UCSD-AML1 (cell line): ENCODE measurements at regions not wholly inside any gene's neighbourhood (a gene's known extent, or its start where the extent isn't known, plus 50 kb on each side); places are given as distances from the start of the nearest gene placed in this dataset.
"Not testable (repeated sequence)": the region's sequence is repeated elsewhere in the genome, so short reads cannot be mapped to it uniquely, and the experiment has no call there.

Experiments used
- DNase-seq: peaks from one replicate; lab custom pipeline; 2025; ENCODE audit not compliant: unreplicated experiment; lab: John Stamatoyannopoulos, UW

DNA sequence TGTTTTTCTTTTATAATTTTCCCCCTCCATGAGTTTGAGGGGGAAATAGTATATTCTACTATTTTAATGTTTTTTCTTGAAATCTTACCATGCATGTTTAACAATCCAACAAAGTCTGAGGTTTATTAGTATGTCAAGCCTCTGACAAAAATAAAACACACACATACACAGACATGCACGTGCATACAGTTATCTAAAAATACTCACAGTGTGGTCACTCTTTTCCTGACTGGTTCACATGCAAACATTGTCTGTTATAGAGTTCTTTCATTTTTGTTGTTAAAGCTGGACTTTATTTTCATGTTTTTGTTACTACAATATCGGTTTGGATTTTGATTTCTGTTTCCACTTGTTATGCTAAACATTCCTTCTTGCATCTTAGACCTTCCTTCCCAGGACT, 236.6 kb downstream of the MFSD1 start:
- DNase-seq: no peak

DNA sequence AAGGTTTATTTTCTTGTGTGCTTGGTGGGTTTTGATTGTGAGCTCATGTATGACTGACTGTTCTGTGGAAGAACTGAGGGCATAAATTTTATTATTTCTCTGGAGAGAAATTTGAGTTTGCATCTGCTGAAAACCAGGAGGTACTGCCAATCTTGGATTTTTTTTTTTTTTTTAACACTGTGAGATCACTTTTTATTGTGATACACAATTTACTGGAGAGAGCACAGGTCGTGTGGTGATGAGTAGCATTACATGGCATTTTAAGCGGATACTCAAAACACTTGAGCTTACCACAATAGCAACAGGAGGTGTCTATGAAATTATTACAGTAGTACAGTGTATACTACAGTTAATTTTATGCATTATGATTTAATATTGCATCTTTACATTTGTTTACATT, 237.4 kb downstream of the MFSD1 start:
- no peak for DNase-seq

DNA sequence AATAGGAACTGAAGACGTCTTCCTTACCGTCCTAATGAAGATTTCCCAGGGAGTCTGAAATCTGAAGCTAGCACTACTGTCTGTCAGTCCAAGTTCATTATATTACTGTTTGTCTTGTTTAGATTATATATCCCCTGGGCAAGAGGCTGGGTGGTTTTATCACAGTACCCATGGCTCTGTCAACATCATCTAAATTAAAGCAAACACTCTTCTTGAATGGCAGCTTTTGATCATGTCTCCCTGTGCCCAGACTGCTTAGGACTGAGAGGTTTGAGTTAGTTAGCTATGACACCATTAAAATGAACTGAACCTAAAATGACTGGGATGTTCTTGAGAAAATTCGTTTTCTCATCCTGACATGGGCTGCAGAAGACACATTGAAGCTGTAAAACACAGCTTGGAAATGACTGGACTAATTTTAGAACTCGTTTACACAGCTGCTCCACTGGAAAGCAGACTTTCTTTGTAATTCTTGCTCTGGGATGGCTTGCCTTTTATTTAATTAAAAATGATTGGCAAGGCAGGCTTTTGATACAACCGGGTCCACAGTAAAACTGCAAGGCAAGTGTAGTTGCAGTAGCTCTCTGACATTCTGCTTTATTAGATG, 243.5 kb downstream of the MFSD1 start:
- DNase-seq: no peak

DNA sequence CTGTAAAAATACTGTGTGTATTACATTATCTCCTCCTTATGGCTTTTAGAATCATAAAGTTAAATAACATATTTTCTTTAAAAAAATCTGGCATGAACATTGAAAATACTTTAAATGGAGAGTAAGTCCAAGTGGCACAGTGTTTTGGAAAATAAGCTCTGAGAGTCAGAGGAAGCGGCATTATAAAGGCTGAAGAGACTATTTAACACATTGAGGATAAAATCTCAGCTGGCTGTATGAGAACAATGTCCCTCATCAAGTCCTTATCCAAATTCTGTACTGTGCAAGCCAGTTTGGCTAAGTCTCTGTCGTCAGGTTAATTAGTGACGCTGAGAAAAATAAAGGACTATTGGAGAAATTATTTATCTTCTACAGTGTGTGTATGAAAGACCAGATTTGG, 245.5 kb downstream of the MFSD1 start:
- DNase-seq: no peak

DNA sequence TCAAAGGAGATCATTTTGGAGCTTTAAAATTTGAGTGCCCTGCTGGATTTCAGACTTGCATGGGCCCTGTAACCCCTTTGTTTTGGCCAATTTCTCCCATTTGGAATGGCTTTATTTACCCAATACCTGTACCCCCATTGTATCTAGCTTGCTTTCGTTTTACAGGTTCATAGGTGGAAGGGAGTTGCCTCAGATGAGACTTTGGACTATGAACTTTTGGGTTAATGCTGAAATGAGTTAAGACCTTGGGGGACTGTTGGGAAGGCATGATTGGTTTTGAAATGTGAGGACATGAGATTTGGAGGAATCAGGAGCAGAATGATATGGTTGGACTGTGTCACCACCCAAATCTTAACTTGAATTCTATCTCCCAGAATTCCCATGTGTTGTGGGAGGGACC, 250.6 kb downstream of the MFSD1 start:
- not testable (repeated sequence) for DNase-seq

DNA sequence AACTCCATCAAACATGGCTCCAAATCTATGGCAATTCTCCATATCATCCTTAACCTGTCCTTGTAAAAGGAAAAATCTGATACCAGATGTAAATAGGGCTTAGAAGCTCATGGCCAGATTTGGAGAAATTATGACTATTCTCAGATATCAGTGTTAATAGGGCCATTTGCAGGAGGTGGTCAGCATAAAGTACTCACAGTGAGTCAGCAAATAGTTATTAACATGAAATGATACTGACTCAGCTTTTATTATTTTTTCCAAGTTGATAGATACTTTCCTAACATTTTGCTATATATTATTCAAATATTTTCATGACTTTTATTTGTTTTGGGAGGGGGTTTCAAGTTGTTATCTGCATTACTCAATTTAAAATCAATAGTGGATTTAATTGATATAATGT, 255.8 kb downstream of the MFSD1 start:
- DNase-seq: no peak

DNA sequence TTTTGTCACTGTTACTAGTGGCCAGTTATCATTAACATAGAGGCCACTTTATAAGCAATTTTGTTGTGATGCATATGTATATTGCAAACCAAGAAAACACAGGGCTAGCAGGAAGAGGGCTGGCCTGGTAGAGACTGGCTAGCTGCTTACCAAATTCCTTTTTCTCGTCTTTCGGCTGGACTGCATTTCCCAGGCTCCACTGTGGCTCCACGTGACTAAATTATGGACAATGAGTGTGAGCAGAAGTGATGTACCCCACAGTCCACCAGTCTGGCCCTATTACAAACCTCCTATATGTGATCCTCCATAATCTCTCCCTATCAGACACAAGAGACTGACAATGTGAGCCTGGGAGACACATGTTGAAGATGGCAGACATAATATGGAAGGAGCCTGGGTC, 257.0 kb downstream of the MFSD1 start:
- no peak for DNase-seq

DNA sequence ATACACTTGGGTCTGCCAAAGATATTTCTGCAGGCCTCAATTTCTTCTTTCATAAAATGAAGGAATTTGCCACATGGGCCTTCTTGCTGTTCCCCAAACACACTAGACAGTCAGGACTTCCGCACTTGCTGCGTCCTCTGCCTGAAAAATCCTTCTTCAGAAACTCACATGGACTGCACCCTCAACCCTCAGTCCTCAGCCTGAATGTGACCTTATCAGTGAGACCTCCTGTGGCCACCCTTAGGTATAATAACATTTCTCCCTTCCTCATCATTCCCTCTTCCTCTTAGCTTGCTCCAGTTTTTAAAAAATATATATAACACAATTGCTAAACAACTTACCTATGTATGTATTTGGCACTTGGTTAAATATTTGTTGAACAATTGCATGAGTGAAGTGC, 257.5 kb downstream of the MFSD1 start:
- no peak for DNase-seq

DNA sequence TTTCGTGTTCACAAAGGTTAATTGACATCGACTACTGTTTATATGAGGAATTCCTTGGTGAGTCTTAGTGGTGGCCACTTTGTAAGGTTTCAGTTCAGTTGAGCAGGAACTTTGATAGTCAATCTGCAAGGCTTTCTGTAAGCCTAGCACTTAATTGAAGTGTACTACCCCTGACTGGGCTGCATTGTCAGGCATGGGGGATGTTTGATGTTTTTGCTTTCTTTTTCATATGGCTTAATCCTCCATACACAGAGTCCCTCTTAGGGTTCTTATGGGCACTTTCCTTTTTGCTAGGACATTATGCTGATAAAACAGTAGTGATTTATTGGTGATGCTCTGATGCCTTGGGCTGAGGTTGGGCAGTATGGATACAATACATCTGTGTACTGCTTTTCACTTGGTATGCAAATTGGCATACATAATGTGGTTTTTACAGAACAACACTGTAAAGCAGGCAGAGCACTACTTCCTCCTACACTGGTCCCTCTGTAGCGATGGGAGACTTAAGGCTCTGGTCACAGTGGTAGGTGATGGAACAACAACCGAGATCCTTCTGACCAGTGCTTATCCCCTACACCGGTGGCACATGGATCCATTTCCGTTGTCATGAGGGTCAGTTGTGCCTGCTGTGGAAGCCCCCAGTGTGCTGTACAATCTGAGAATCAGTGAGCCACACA, 261.0 kb downstream of the MFSD1 start:
- no peak for DNase-seq

DNA sequence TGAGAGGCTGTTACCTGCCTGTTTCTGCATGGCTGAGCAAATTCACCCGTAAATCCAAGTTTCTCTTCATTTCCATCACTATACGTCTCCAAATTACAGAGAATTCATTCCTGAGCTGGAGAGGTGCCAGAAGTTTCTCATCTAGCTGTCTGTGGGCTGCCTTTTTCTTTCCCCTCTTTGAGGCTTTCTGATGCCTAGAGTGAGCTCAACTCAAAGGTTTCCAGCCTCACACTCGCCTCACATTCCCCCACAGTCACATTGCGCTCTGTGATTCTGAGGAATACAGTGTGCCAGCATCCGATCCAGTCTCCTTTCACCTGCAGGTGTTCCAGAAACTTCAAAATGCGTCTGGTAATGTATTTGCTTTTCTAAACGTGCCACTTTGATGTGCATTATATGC, 267.2 kb downstream of the MFSD1 start, which contains the start of gene IQCJ:
Gene IQCJ (plus strand): TSS at position 229 of the 400 bp plus-strand sequence.
- no peak for DNase-seq

DNA sequence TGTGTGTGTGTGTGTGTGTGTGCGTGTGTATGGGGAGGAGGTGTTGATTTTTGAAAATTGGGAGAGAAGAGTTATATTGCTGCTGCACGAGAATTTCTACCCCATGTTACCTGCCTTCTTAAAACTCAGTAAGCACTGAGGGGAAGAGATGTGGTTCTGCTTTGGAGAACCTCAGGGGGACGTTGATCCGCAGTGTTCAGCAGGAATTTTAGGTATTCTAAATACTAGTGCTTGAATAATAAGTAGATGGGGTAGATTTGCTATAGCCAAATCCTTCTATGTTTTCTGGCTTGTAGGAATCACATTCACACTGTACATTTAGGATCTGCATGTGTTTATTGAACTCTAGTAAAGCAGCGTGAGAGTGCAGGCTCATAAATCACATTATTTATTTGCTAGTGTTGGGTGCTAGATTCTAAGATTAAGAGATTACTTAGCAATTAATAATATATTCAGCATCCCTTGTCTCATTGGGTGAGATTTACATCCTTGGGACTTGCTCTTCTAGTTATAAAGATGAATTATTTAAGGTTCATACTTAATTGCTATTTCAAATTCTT, 268.1 kb downstream of the MFSD1 start:
- DNase-seq: no peak

DNA sequence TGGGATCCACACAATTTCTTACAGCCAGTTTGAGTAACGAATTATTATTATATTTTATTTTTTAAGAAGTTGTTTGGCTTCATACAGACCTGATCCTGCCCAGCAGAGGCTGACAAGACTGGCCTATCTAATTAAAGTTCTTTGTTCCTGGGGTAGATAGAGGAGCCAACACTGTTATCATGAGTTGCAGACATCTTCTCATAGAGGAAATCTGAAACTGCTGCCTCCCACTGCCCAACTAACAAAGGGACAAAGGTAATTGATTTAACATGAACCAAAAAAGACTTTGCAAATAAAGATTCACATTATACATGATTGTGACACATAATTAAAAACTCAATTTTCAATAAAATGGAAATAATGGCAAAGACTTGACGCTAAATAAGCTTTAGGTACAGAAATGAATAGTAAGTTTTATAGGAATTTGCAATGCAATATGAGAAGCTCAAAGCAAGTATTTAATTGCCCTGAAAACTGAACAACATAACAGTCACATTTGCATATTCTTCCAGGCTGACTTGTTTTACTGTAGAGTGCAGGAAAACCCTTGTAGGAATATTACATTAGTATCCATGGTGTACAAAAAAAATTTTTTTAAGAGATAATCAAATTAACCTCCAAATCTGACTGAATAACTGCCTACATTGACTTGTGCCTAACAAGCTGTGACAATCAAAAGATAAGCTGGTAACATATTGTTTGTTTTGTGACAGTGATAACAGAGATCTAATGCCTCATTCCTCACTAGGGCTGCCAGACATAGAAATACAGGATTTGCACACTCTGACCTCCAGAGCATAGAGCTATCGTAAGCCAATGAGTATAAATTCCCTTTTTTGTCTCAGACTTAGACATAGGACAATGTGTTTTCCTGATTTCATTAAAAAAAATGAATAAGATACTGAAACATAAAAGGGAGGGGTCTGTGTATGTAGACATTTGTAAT, 273.2 kb downstream of the MFSD1 start:
- no peak for DNase-seq

DNA sequence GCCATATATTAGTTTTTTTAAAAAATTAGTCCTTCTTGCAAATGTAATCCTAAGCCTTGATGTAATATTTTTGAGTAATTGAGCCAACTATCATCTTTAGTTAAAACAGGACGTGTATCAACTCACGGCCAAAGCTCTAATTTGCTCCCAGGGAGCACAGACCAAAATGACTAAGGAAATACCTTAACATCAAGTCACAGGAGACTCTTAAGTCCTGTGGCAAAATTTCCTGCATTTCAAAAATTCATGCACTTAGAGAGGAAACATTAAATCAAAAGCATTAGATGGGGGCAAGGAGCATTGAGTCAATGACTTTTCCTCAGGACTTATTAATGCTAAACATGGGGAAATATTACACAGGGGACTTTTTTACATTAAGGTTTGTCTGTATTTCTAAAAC, 276.0 kb downstream of the MFSD1 start:
- DNase-seq: no peak

DNA sequence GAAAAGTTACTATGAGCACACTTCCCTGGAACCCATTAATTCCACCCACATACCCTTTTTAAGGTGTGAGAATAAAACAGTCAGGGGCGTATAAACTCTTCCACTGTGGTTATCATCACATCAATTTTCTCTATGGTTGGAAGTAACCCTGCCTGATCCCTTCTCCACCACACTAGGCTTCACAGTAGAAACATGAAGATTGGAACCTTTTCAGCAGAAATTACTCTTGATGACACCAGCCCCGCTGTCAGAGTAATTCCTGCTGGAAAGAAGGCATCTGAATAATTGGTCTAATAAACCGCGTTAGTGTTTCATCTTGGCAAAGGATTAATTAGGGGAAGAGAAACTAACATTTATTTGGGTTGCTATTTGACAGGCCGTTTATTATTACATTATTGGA, 278.4 kb downstream of the MFSD1 start:
- DNase-seq: no peak

DNA sequence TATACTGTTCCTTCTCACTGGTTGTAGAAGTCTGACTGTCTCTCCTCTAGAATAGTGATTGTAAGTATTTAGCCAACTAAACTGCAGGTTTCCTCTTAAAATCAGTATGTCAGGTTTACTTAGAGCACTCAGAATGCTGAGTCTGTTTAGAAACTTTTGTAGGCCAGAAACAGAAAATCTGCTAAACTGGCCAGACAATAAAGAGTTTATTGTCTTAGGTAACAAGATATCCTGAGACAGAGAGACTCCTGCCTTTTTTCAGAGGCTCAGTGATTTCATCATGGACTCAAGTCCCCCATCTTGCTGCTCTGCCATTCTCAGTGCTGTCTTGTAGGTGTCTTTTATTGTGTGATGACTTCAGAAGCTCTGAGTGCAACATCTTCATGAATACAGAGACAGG, 279.0 kb downstream of the MFSD1 start:
- DNase-seq: no peak

DNA sequence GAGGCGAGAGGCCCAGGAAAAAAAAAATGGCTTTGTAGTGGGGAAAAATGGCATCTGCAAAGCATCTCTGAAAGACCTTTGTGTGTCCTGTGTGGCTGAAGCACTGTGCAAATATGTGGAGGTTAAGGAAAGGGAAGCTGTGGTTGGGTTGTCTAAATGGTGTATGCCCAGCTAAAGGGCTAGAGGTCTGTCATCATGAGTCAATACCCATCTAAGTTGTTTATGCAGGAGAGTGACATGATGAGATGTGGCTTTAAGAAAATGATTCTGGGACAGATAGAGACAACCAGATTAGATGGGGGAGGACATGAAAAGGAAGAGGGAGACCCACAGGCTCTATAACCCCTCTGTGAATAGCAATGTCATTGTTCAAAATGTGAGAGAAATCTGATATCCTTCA, 280.7 kb downstream of the MFSD1 start:
- DNase-seq: no peak

DNA sequence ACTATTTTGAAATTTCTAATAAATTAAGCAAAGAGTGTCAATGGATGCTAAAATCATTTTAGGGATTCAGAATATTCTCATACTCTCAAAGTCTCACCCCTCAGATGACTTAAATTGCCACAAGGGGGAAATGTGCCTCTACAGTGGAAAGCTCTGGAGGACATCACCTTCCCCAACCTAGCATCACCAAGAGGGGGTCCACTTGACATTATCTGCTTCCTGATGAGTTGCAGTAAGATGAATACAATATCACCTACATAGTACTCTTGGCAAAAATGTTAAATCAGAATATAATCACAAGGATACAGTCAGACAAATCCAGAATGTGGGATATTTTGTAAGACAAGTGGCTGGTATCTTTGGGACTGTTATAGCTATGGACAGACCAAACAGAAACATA, 290.1 kb downstream of the MFSD1 start:
- DNase-seq: no peak

DNA sequence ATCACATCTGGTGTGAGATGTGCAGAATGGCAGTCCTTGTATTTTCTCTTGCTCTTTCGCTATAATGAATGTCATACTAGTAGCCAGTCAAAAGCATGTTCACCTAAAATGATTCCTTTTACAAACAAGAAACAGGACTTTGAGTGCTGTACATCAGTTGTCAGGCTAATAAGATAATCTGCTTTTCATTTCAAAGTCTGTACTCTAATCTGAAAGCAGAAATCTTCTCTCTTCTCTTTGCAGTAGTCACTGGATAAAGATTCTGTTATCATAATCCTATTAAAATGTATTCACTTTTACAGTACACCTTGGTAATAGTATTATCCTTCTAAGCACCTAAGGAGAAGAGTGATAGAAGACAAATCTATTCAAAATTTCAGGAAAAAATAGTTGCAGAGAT, 300.1 kb downstream of the MFSD1 start:
- no peak for DNase-seq

DNA sequence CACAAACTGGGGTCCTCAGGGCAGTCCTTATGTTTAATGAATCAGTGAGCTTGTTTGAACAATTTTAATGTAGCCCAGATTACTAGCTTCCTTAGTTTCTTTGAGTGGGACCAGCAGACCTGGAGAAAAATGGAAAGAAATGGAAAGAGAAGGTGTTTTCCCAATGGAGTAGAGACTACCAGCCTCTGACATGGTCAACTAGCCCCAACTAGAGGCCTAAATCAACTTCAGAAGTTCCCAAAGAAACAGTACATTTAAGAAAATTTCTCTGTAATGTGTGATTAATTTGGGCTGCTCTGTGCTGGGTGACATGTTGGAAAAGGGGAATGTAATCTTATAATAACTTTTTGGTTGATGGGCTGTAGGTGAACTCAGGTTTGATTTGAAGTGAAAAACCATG, 310.9 kb downstream of the MFSD1 start:
- no peak for DNase-seq

DNA sequence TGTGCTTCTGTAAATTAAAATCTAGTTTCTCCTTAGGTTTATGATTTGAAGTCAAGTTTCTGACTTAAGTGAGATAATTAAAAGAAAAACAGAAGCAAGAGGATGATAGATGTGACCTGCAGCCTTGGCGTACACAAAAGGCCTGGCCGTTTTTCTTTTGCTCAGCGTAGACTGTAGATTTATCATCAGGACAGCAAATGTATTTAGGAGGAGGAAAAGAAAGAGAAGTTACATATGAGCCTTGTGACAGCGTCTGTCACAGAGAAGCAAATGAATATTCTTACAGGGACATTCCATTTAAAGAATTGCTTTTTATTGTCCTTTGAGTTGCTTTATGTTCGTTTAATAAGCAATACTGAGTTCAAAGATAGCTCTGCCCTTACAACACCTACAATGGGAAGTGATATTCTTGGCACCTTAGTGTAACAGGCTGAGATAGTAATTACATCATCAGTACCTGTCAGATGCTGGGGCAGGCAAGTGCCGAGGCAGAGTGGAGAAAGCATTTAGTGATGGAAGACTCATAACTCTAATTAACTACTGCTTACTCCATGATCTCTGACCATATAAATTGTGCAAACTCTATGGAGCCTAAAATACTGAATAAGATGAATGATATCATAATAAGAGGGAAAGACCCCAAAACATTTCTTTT, 311.5 kb downstream of the MFSD1 start:
- DNase-seq: no peak

DNA sequence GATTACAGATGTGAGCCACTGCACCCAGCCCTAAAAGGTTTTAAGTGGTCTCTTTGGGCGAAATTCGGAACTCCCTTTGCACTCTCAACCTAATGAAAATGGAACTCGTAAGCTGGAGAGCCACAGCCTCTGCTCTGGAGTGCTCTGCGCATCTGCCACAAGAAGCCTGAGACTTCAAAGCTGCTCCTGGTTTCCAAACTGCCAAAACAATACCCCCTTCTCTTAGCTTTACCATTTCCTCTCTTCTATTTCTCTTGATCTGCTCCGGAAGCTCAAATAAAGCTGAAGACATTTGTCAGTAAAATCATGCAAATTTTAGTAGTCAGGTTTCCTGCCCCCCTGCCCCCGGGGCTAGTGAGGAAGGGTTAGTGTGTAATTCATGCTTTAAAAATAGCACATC, 312.7 kb downstream of the MFSD1 start:
- DNase-seq: no peak
